B cell (primary cell): ENCODE measurements at regions not wholly inside any gene's neighbourhood (a gene's known extent, or its start where the extent isn't known, plus 50 kb on each side); places are given as distances from the start of the nearest gene placed in this dataset.

ENCODE experiments used
- ATAC-seq: fragments of 200-7000 bp; cut with Tn5 transposase; one replicate; pipeline ENCODE4 v1.10.0; 2021; ENCODE audit warnings: low read depth, mild to moderate bottlenecking, moderate number of reproducible peaks, moderate library complexity
- CTCF ChIA-PET: fragments of 350-600 bp; sonication (Branson Sonifier 250); formaldehyde crosslinking; loops from one replicate; lab custom pipeline; 2021; ENCODE audit warnings: antibody characterized with exemption, inconsistent platforms; lab: Charles Lee
- POLR2A ChIA-PET: fragments of 350-600 bp; sonication (Branson Sonifier 250); formaldehyde crosslinking; loops from one replicate; lab custom pipeline; 2021; ENCODE audit warnings: antibody characterized with exemption; lab: Charles Lee
- DNase-seq: peaks from one replicate; pipeline ENCODE4 v3.0.0; 2013
- H2AFZ ChIP-seq: 2 replicates; pipeline ENCODE4 v1.6.1; 2012; ENCODE audit warnings: mild to moderate bottlenecking, low read depth, low read length; ENCODE audit not compliant: insufficient read depth, poor library complexity, severe bottlenecking
- H3K27ac ChIP-seq, 2 donors: 1 replicate in 1 of 2; 2 replicates in 1 of 2; pipeline ENCODE4 v1.5.1; 2012 to 2013; ENCODE audit warnings: low read length in 2 of 2, mild to moderate bottlenecking in 2 of 2, moderate library complexity in 1 of 2
- H3K27me3 ChIP-seq, 4 experiments: fragments of 200-600 bp in 1 of 4; sonication (generic) in 1 of 4; replicated peaks in 1 of 4; 1 replicate in 2 of 4; 2 replicates in 2 of 4; pipeline versions ENCODE4 v1.6.1 to v1.7.0; 2013 to 2016; ENCODE audit warnings: low read length in 3 of 4, mild to moderate bottlenecking in 2 of 4, mixed read lengths in 1 of 4, moderate library complexity in 1 of 4; ENCODE audit not compliant: insufficient read depth in 4 of 4, control insufficient read depth in 3 of 4; ENCODE audit errors: control extremely low read depth in 1 of 4
- H3K36me3 ChIP-seq, 2 experiments: replicated peaks in 1 of 2; 1 replicate in 1 of 2; 2 replicates in 1 of 2; pipeline versions ENCODE4 v1.6.1 to v1.7.1; 2013; ENCODE audit warnings: low read length in 1 of 2; ENCODE audit not compliant: insufficient read depth in 2 of 2, control insufficient read depth in 1 of 2; ENCODE audit errors: control extremely low read depth in 1 of 2, extremely low read depth in 1 of 2
- H3K4me1 ChIP-seq, 2 donors: fragments of 200-600 bp in 1 of 2; sonication (generic) in 1 of 2; 1 replicate in 1 of 2; 2 replicates in 1 of 2; pipeline versions ENCODE4 v1.5.1 to v1.6.1; 2013 to 2017; ENCODE audit warnings: low read length in 2 of 2; ENCODE audit not compliant: control insufficient read depth in 2 of 2, insufficient read depth in 2 of 2
- H3K4me2 ChIP-seq: replicated peaks from 2 replicates; pipeline ENCODE3; 2012; ENCODE audit warnings: mild to moderate bottlenecking, low read depth, low read length; ENCODE audit not compliant: poor library complexity, severe bottlenecking
- H3K4me3 ChIP-seq, 5 experiments: fragments of 200-600 bp in 1 of 5; sonication (generic) in 1 of 5; 1 replicate in 3 of 5; 2 replicates in 2 of 5; pipeline versions ENCODE4 v1.5.1 to v1.7.0; 2011 to 2016; ENCODE audit warnings: low read length in 4 of 5, mild to moderate bottlenecking in 4 of 5, low read depth in 2 of 5, control low read depth in 1 of 5, moderate library complexity in 1 of 5; ENCODE audit not compliant: insufficient read depth in 1 of 5; ENCODE audit errors: control extremely low read depth in 1 of 5, extremely low read depth in 1 of 5
- H3K79me2 ChIP-seq: fragments of 200-600 bp; sonication (generic); one replicate; pipeline ENCODE4 v1.6.0; 2016; ENCODE audit warnings: low read length; ENCODE audit not compliant: control insufficient read depth, insufficient read depth
- H3K9ac ChIP-seq: fragments of 200-600 bp; sonication (generic); 2 replicates; pipeline ENCODE4 v1.6.1; 2017; ENCODE audit warnings: mild to moderate bottlenecking, low read length, moderate library complexity
- H3K9me3 ChIP-seq, 3 donors: one replicate each; pipeline versions ENCODE4 v1.6.1 to v1.7.1; 2013; ENCODE audit warnings: low read length in 2 of 3; ENCODE audit not compliant: control insufficient read depth in 2 of 3, insufficient read depth in 1 of 3; ENCODE audit errors: control extremely low read depth in 1 of 3
- H4K20me1 ChIP-seq: 2 replicates; pipeline ENCODE4 v1.6.0; 2012; ENCODE audit warnings: mild to moderate bottlenecking, low read length; ENCODE audit not compliant: insufficient read depth, control insufficient read depth, poor library complexity, severe bottlenecking
- H3K27ac Mint-ChIP-seq: one replicate; pipeline ENCODE4 v1.8.0; 2021; ENCODE audit warnings: mixed read lengths
- H3K27me3 Mint-ChIP-seq: one replicate; pipeline ENCODE4 v1.8.0; 2021; ENCODE audit warnings: mixed read lengths
- H3K4me1 Mint-ChIP-seq: one replicate; pipeline ENCODE4 v1.8.0; 2021; ENCODE audit warnings: mixed read lengths
- H3K4me3 Mint-ChIP-seq: one replicate; pipeline ENCODE4 v1.8.0; 2021; ENCODE audit warnings: mixed read lengths
- H3K9me3 Mint-ChIP-seq: one replicate; pipeline ENCODE4 v1.8.0; 2022; ENCODE audit warnings: mixed read lengths; ENCODE audit not compliant: insufficient read depth
- CTCF ChIP-seq: fragments of 200-600 bp; IDR thresholded peaks from one replicate; pipeline ENCODE4 v1.8.0; 2022; ENCODE audit warnings: antibody characterized with exemption, mild to moderate bottlenecking
- EZH2 ChIP-seq: IDR thresholded peaks from 2 replicates; pipeline ENCODE4 v1.6.1; 2012; ENCODE audit warnings: borderline replicate concordance, low read depth, mild to moderate bottlenecking, moderate library complexity, low read length; ENCODE audit not compliant: insufficient read depth, poor library complexity, severe bottlenecking
- WGBS: methylation state at CpG from one replicate; pipeline ENCODE4 v1.1.5; 2013; ENCODE audit warnings: missing lambda C conversion rate; ENCODE audit not compliant: insufficient coverage; 5-methylcytosine and 5-hydroxymethylcytosine counted together
- intact Hi-C: fragments of 100-400 bp; cut with micrococcal nuclease; formaldehyde crosslinking; loops from one replicate; pipeline ENCODE4 v1.10.0; 2022

DNA sequence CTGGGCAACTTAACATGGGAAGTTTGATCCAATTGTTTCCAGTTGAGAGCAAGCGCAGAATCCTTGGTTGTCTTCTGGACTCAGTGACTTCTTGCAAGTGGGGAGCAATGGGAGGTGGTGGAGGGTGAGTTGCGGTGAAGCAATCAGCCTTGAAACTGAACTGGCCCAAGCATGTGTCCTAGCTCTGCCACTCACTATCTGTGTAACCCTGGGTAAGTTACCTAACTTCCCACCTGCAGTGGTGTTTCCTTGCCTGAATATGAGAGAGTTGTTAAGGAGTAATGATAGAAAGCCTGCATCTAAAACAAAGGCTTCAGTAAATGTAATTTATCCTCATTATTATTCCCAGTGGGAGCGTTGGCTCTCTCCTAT, 132.5 kb upstream of the NFIA start:
- Mint-ChIP-seq H3K27me3 (peaks cover 21% of the 10 kb centered on the region), H3K4me1 (peaks cover 5% of the 10 kb centered on the region)
- POLR2A ChIA-PET, result no interaction called here

GRCh38 chr1:60949154-60949825, 133.1 kb upstream of the NFIA start:
- CTCF ChIA-PET, result no interaction called here
- no peak for TF ChIP-seq CTCF
- TF ChIP-seq EZH2, result no peak
- Histone ChIP-seq H2AFZ (no peak overlapping the region), H3K27ac (no peak overlapping the region), H3K9ac (no peak overlapping the region), H3K79me2 (no peaks in the 10 kb centered on the region), H3K4me3 (no peak overlapping the region), H3K27me3 (peaks cover 0 to 3% (median 0%) of the 10 kb centered on the region in 4 experiments), H4K20me1 (no peaks in the 10 kb centered on the region), H3K4me2 (peak overlapping the region; percentile 6), H3K9me3 (no peaks in the 10 kb centered on the region), H3K36me3 (no peaks in the 10 kb centered on the region), H3K4me1 (peaks cover 0 to 6% of the 10 kb centered on the region in 2 donors)
- POLR2A ChIA-PET, result no interaction called here
- no peak overlapping the region for H3K27ac Mint-ChIP-seq
- no peaks in the 10 kb centered on the region for H3K9me3 Mint-ChIP-seq
- no peak overlapping the region for H3K4me3 Mint-ChIP-seq
- peaks cover 21% of the 10 kb centered on the region for H3K27me3 Mint-ChIP-seq
- 0% methylated on average over 4 of the region's 5 CpGs for WGBS
- peaks cover 5% of the 10 kb centered on the region for H3K4me1 Mint-ChIP-seq
- no peak for DNase-seq
- no peak for ATAC-seq
- intact Hi-C loops, result no loop called here

More for the DNA sequence above, 132.5 kb upstream of the NFIA start:
- Histone ChIP-seq H2AFZ (no peak overlapping the region), H3K4me1 (peaks cover 0 to 6% of the 10 kb centered on the region in 2 donors), H3K27ac (no peak overlapping the region), H4K20me1 (no peaks in the 10 kb centered on the region), H3K9ac (no peak overlapping the region), H3K9me3 (no peaks in the 10 kb centered on the region), H3K27me3 (peaks cover 0 to 3% (median 0%) of the 10 kb centered on the region in 4 experiments), H3K36me3 (no peaks in the 10 kb centered on the region), H3K79me2 (no peaks in the 10 kb centered on the region), H3K4me3 (no peak overlapping the region), H3K4me2 (peak overlapping the region; percentile 6)
- no peak overlapping the region for H3K27ac Mint-ChIP-seq
- CTCF ChIA-PET, result no interaction called here
- TF ChIP-seq EZH2 (no peak), CTCF (no peak)
- 97% methylated on average over 3 of the region's 3 CpGs for WGBS
- DNase-seq (no peak), ATAC-seq (no peak)
- H3K9me3 Mint-ChIP-seq, result no peaks in the 10 kb centered on the region
- intact Hi-C loops, result no loop called here
- H3K4me3 Mint-ChIP-seq, result no peak overlapping the region
